HG03025 (cell line): ENCODE measurements at regions not wholly inside any gene's neighbourhood (a gene's known extent, or its start where the extent isn't known, plus 50 kb on each side); places are given as distances from the start of the nearest gene placed in this dataset.

Experiments
- ATAC-seq: cut with Tn5 transposase; IDR thresholded peaks from one replicate; pipeline ENCODE4 v1.9.1; 2021; ENCODE audit warnings: mild to moderate bottlenecking, moderate library complexity; ENCODE audit not compliant: unreplicated experiment, low FRiP score

DNA sequence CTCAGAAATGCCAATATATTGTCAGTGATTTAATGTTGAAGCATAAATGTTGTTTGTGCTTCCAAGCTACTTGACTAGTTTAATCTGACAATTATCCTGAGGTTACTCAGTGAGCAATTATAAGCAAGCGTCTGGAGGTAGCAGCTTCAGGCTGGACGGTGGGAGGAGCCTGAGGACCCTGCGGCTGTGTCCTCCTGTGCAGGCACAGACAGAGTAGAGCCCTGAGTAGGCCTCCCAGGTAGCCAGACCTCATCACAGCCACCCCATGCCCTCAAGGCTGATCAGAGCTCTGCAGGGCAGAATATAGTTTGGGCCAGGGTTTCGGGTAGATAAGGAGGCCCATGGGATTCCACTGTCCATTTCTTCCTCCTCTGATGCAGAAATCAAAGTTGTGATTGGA, 153.6 kb downstream of the DRD1 start:
- no peak for ATAC-seq

DNA sequence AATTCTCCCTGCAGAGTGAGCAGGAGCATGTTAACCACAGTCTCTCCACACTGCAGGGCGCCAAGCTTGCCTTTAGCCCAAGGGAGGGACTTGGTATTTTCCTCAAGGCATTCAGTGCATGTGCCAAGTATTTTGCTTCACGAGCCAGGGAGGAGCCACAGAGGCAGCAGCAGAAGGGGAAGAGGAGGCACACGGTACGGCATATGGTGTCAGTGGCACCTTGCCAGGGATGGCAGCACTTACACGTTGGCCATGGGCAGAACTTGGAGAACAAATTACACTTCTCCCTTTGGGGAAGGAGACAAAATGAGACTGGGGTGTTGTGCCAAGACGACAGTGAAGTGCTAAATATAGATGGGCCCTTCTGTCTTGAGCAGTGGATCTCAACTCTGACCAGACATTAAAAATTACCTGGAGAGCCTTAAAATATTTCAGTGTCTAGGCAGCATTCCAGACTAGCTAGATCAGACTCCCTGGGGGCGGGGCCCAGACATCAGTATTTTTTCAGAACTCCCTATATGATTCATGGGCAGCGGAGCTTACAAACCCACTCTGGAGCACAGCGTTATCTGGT, 155.8 kb downstream of the DRD1 start:
- no peak for ATAC-seq

DNA sequence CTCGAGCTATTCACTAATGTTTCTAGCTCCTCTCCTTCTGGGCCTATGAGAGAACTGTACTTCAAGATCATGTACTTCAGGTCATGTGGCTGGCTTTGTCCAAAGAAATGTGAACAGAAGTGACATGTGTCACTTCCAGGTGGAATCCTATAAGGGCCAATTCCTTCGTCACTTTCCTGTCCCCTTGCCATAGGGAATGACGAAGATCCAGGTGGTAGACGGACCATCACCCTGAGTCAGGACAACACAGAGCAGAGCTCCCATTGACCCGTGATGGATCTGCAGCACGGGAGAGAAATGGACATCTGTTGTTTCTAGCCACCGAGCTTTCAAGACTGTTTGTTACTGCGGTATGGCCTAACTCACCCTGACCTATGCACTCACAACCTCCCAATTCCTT, 157.0 kb downstream of the DRD1 start:
- ATAC-seq: no peak

DNA sequence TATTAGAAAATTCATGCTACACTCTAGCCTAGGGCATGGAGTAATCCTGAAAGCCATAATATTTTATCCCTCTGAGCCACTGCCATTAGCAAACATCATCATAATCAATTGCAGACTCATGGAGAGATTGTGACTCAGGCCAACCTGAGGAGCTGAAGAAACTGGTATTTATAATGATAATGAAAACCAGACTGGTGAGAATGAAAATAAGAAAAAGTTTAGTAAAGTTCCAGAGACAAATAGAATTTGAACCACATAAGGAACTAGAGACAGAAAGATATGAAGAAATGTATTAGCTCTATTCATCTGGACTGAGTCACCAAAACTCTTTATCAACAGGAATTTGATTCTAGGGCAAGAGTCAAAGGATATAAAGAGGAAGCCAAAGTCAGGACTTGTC, 158.7 kb downstream of the DRD1 start:
- no peak for ATAC-seq

DNA sequence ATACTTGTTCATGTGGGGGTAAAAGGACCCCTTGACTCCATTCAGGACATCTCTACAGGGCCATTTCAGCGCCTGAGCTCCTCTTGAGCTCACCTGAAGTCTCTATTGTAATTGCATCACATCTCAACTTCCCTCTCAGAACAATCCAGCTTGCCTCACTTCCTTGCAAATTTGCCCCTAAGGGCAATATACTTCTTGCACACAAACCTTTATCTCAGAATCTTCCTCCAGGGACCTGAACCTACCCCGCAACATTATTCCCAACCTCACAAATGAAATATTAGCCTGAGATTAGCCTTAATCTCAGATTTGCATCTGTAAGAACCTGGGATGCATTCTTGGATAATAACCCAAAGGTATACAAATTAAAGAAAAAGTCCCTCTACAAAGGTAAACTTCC, 159.2 kb downstream of the DRD1 start:
- ATAC-seq: no peak

DNA sequence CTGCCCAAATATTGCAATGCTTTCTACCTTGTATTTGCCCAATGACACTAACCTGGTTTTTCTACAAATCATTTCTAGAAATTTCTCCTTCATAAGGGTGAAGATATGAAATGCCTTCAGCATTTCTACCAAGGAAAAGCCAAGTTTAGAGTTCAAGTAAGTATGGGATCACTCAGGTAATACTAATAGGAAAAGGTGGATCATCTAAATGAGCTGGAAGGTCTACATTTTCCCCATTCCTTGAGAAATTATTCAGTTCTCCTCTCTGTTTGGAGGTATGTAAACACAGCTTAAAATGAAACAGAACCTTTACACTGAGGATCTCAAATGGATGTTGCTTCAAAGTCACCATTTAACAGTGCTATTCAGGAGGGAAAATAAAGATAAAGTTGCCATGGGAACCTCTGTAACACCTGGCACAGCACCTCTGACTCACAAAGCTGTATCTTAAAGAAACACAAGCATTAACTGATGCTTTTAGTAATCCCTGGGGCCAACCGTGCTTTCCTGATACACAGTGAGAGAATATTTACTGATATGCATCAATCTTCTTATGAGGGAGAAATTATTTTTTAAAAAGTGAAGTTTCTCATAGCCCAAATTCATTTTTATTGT, 161.3 kb downstream of the DRD1 start:
- ATAC-seq: no peak

DNA sequence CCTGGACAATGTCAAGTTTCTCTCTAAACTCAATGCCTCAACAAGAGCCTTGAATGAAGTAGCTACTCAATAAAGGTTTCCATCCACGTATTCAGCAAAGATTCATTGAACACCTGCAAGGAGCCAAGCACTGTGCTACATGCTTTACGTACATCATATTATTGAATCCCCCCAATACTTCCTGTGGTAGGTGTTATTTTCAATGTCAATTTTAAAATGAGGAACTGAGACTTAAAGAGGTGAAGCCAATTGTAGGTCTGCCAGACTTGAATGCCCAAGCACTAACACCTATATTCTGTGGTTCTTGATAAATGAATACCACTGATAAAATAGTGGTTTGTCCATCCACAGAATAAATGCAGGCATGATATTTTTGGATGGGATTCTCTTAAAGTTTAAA, 162.3 kb downstream of the DRD1 start:
- ATAC-seq: no peak

DNA sequence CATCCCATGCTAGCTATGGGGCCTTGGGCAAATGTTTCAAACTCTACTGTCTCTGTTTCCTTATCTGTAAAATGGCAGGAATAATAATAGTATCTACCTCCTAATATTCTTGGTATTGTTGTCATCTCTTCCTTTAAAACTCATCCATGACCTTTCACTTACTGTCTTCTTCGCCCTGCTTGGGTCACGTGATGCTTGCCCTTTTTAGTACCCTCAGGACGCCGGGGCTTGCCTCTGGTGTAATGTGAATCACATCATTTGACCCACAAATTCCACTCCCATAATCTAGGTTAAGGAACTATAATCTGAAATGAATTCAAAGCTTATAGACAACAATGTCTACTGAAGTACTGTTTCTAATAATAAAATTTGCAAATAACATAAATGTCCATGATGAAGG, 162.7 kb downstream of the DRD1 start:
- no peak for ATAC-seq

DNA sequence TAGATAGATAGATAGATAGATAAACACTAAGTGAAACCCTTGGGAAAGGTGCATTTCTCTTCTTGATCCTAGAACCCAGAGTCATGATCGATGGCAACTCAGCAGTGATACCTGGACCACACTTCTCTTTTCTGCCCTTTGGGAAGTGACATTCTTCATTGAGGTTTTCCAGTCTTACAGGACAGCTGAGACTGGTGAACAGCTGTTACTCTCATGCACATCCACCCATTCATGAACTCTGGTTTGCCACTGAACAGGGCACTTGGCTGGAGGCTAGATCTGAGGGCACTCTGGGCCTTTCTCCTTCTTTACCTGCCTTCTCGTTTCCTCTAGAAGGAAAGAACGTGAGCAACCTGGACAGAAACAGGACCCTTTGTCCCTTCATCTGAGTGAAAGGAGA, 164.5 kb downstream of the DRD1 start:
- no peak for ATAC-seq

DNA sequence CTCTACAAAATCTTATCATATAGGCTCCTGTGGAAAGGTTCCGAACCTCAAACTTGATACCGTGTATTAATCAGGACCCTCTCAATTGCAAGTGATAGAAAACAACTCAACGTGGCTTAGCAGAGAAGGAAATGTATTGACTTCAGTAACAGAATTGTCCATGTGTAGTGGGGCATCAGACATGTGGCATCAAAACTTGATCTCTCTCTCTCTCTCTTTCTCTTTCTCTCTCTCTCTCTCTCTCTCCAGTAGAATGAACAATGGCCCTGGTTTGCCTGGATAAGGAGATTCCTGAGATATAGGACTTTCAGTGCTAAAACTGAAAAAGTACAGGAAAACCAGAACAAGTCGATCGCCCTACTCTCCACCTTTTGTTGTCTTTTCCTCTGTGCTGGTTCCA, 168.2 kb downstream of the DRD1 start:
- ATAC-seq: no peak

DNA sequence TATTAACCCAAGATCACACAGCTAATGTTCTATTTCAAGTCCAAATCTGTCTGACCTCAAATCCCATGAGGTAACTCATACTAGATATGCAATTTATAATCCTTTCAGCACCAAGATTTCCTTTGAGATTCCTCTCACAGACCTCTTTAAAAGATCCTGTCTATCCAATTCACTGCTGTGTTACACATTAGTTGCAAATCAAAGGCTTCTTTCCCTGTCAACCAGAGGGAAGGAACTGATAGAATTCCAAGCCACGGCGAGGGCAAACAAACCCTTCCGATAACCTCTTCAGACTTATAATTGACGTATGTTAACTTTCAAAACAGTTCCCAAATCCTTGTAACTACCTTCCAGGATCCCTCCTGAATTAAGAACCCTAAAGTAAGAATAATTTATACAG, 168.9 kb downstream of the DRD1 start:
- no peak for ATAC-seq

DNA sequence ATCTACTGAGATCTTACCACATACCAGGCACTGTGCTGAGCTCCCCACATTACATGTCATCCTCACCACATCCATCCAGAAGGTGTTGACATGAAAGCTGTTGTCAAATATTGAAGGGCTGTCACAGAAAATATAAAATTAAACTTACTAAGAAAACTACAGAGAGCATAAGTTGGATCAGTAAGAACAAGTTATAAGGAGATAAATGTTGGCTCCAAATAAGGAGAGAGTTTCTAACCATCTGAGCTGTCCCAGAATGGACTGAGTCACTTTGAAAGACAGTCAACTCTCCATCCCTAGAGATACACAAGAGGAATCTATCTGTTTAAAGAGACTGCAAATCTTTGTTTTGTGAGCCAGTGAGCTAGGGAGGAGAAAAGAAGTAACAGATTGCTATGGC, 169.8 kb downstream of the DRD1 start:
- ATAC-seq: no peak

DNA sequence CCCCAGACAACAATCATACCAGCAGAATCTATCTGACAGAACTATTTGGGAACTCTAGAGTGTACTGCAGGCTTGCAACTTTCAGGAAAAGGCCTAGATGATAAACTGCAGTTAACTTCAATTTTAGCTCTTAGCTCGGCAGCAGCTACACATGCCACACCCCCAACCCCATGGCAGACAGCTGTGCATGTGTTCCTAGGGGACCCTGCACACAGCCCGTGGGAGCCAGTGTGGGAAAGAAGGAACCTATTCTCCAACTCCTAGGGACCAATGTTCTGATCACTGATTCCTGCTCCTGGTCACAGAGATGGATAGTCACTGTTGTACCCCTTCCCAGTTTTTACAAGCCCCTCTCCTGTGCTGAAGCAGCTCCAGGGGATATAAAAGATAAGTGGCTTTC, 179.6 kb downstream of the DRD1 start:
- ATAC-seq: no peak

DNA sequence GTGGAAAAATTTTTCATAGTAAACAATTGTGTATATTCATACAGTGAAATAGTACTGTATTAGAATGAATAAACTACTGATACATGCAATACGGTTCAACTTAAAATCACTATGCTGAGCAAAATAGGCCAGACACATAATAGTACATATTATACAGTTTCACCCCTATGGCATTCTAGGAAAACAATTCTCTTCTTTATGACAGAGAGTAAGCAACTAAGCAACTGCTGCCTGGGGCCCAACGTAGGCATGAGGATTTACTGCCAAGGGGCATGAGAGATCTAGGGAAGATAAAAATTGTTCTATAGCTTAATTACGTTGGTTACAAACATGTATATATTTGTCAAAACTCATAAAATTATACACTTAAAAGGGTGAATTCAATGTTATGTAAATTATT, 180.2 kb downstream of the DRD1 start:
- ATAC-seq: no peak

DNA sequence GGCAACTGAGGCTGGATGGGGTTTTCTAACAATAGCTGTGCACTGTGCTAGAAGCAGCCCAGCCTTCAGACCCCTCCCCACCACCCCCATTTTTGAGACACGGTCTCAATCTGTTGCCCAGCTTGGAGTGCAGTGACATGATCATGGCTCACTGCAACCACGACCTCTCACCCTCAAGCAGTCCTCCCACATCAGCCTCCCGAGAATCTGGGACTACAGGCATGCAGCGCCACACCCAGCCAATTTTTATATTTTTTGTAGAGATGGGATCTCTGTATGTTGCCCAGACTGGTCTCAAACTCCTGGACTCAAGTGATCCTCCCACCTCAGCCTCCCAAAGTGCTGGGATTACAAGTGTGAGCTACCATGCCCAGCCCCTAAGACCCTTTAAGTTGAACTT, 182.5 kb downstream of the DRD1 start:
- ATAC-seq: no peak

DNA sequence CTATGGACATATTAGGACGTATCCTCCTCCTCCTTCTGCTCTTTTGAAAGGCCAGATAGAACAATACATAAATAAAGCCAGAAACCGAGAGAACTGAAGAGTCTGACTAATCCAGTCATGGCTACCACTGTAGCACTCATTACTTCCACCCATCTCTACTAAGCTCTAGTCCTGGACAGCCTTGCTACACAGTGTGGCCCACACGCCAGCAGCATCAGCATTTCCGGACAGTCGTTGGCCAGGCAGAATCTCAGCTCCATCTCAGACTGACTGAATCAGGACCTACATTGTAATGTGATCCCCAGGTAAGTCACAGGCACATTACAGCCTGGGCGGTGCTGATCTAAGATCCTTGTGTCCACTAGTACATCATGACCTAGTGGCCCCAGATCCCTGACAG, 182.9 kb downstream of the DRD1 start:
- ATAC-seq: no peak

DNA sequence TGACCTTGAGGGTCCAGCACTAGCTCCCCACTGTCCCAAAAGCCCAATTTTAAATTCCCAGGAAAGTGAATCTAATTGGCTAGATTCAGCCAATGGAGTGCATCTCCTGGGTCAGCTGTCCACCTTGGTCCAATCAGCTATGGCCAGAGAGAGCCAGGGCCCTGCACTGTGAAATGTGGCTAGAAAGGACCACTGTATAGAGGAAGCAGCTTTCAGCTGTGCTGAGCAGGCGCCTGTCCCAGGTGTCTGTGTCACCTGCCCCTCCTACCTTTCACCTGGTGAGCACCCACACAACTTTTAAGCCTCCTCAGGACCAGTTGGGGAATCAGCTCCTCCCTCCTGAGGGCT, 186.2 kb downstream of the DRD1 start:
- ATAC-seq: no peak

DNA sequence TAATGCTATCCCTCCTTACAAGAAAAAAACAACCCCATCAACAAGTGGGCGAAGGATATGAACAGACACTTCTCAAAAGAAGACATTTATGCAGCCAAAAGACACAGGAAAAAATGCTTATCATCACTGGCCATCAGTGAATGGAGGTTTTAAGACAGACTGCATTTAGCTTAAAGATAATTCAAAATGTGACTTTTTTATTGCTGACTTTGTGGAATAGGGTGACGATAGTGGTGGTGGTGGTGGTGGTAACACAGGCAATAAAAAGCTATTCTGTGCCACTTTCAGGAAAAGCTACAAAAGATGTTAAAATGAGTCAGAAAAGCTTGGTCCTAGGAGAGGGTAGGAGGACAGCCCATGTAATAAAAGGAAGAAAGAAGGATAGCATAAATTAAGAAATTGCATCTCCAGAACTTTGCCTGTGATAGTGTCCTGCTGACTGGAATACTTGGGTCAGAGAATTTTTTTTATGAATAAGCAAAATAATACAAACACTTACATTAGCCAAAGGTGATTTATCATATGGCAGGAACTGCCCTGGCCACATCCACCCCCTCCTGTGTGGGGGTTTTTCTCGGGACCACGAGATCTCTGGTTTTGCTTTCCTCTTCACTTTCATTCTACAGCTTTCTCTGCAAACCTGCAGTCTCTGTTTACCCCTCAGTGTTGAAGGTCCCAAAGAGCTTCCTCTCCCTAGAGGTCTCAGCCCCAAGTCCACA, 186.7 kb downstream of the DRD1 start:
- ATAC-seq: no peak

DNA sequence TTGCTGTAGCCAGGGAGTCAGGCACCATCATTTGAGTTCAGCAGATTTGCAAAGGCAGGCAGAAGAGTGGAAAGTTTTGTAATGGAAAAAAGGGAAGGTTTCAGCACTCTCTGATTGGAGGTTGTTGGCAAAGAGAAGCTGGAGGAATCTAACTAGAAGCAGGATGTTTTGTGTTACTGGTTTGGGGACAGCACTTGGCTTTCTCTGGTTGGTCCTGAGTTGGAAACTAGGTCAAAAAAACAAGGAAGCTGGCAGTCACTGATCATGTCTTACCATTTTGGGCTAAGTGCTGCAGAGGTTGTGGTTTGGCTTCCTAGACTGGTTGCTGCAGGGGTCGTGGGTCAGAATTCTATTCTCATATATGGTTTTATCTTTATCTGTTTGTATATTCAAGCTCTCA, 189.8 kb downstream of the DRD1 start:
- ATAC-seq: no peak

DNA sequence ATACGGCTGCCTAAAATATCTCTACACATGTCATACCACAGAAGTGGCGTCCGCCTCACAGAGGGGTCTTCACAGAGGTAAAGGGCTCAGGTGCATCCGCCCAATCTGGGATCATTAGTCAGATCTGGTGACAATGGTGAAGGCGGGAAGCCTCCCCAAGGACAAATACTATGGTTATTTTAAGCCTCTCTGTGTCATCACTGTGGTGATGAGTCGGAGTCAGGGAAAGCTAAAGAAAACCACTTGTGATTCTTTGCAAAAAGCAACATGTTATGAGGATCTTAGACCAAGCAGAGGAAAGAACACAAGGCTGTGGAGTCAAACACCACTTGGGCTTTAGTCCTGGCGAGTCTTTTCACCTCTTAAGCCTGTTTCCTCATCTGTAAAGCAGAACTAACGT, 190.4 kb downstream of the DRD1 start:
- no peak for ATAC-seq

DNA sequence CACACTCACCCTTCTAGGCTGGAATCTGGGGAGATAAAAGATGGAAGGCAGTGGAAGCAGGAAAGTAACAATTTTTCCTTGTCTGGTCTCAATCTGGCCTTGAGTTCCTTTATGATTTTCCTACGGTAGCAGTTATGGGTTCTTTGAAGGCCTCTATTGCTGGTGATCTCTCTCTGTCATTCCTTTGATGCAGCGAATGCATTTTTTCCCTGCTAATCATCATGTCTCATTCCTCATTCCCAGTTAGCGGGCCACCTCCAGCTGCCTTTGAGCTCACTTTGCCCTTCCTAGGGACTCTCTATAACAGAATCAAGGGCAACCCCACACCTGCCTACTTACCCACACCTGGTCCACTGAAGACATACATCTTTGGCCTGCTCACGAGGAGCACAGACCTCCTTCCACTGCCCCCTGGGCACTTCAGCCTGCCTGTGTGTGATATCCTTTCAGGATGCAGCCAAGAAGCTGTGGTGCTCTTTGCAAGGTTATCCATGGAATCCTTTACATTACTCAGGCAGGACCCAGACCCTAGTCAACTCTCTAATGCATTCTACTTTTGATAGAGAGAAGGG, 191.7 kb downstream of the DRD1 start:
- no peak for ATAC-seq

DNA sequence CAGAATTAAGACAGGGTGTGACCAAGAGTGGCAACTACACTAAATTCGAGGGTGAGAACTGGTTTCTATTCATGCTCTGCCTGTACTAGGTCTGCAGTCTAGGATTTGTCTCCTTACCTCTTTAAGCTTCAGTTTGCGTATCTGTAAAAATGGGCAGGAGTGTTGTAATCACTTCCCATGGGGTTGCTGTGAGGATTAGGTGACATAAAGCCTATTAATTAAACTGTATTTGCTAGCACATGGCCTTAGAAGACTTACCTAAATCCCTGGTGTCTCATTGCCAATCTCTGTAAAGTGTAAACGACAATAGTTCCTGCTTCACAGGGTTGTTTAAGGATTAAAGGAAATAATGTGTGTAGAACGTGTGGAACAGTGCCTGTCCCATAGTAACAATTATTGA, 193.6 kb downstream of the DRD1 start:
- no peak for ATAC-seq
